ENCODE measurements at regions not wholly inside any gene's neighbourhood (a gene's known extent, or its start where the extent isn't known, plus 50 kb on each side); places are given as distances from the start of the nearest gene placed in this dataset.

DNA sequence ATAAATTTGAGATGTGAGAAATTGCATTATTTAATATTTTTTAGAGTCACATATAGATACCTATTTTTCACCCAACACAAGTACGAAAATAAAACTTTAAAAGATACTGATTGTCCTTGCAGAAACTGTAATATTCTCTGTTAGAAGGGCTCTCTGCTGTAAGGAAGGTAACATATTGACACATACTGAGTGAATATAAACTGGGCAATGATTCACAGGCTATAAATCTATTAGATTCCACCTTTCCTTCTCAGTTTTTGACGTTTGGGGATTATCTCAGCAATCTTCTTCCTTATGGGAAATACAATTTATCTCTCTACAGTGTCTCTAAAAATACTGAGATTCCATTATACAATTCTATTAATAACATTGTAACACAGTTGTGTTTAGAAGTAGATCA is 229.1 kb upstream of the MAP2 start:
- TF ChIP-seq, protein P1, sequence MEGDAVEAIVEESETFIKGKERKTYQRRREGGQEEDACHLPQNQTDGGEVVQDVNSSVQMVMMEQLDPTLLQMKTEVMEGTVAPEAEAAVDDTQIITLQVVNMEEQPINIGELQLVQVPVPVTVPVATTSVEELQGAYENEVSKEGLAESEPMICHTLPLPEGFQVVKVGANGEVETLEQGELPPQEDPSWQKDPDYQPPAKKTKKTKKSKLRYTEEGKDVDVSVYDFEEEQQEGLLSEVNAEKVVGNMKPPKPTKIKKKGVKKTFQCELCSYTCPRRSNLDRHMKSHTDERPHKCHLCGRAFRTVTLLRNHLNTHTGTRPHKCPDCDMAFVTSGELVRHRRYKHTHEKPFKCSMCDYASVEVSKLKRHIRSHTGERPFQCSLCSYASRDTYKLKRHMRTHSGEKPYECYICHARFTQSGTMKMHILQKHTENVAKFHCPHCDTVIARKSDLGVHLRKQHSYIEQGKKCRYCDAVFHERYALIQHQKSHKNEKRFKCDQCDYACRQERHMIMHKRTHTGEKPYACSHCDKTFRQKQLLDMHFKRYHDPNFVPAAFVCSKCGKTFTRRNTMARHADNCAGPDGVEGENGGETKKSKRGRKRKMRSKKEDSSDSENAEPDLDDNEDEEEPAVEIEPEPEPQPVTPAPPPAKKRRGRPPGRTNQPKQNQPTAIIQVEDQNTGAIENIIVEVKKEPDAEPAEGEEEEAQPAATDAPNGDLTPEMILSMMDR (IDR thresholded peaks at IDR 0.05; ENCODE audit: borderline replicate concordance, extremely low read depth, low read length, poor library complexity, severe bottlenecking), result no peak
- no peak for TF ChIP-seq EZH2 (IDR thresholded peaks at IDR 0.05; ENCODE audit: borderline replicate concordance, low read depth, low read length, severe bottlenecking)

Measured in DND-41 (cell line).